Central memory CD8-positive, alpha-beta T cell (primary cell): ENCODE measurements at regions not wholly inside any gene's neighbourhood (a gene's known extent, or its start where the extent isn't known, plus 50 kb on each side); places are given as distances from the start of the nearest gene placed in this dataset.
"Not testable (repeated sequence)": the region's sequence is repeated elsewhere in the genome, so short reads cannot be mapped to it uniquely, and the experiment has no call there.

Source experiments
- ATAC-seq: fragments of 150-1000 bp; cut with Tn5 transposase; replicated peaks from 2 replicates; pipeline ENCODE4 v1.10.0; 2022; ENCODE audit warnings: mild to moderate bottlenecking, moderate FRiP score, moderate number of reproducible peaks; ENCODE audit not compliant: poor library complexity, severe bottlenecking; ENCODE audit errors: extremely low read depth
- DNase-seq, 2 donors: peaks; one replicate each; pipeline ENCODE4 v3.0.0; 2021; ENCODE audit warnings: low spot score in 2 of 2
- H3K27ac Mint-ChIP-seq: one replicate; pipeline ENCODE4 v1.8.0; 2022; ENCODE audit warnings: low read depth, mild to moderate bottlenecking, moderate library complexity, mixed read lengths
- H3K27me3 Mint-ChIP-seq: one replicate; pipeline ENCODE4 v1.8.0; 2022; ENCODE audit warnings: mixed read lengths
- H3K36me3 Mint-ChIP-seq: one replicate; pipeline ENCODE4 v1.8.0; 2022; ENCODE audit warnings: mild to moderate bottlenecking, moderate library complexity, mixed read lengths; ENCODE audit not compliant: insufficient read depth
- H3K4me1 Mint-ChIP-seq: one replicate; pipeline ENCODE4 v1.8.0; 2022; ENCODE audit warnings: mixed read lengths
- H3K4me3 Mint-ChIP-seq: one replicate; pipeline ENCODE4 v1.8.0; 2022; ENCODE audit warnings: mild to moderate bottlenecking, moderate library complexity, mixed read lengths
- H3K9me3 Mint-ChIP-seq: one replicate; pipeline ENCODE4 v1.8.0; 2022; ENCODE audit warnings: mixed read lengths

- Mint-ChIP-seq H3K27me3 (no peaks in the 10 kb centered on the region), H3K36me3 (no peaks in the 10 kb centered on the region), H3K4me3 (no peak overlapping the region), H3K27ac (no peak overlapping the region), H3K4me1 (no peaks in the 10 kb centered on the region), H3K9me3 (peaks cover 7% of the 10 kb centered on the region)
- DNase-seq, result no peak
- ATAC-seq, result no peak
These were observed 756.6 kb upstream of the ARPP21 start for GRCh38 chr3:34882764-34883163.

GRCh38 chr3:34884007-34884406, 755.3 kb upstream of the ARPP21 start:
- no peak overlapping the region for H3K27ac Mint-ChIP-seq
- no peak for ATAC-seq
- H3K9me3 Mint-ChIP-seq, result peaks cover 8% of the 10 kb centered on the region
- no peaks in the 10 kb centered on the region for H3K27me3 Mint-ChIP-seq
- H3K4me3 Mint-ChIP-seq, result no peak overlapping the region
- H3K36me3 Mint-ChIP-seq, result no peaks in the 10 kb centered on the region
- no peak for DNase-seq
- no peaks in the 10 kb centered on the region for H3K4me1 Mint-ChIP-seq

GRCh38 chr3:34886443-34886842, 752.9 kb upstream of the ARPP21 start:
- Mint-ChIP-seq H3K36me3 (no peaks in the 10 kb centered on the region), H3K4me1 (no peaks in the 10 kb centered on the region), H3K27me3 (no peaks in the 10 kb centered on the region), H3K9me3 (peaks cover 14% of the 10 kb centered on the region), H3K4me3 (no peak overlapping the region), H3K27ac (no peak overlapping the region)
- ATAC-seq (no peak), DNase-seq (no peak)

GRCh38 chr3:34889641-34890040, 749.7 kb upstream of the ARPP21 start:
- H3K9me3 Mint-ChIP-seq, result peaks cover 18% of the 10 kb centered on the region
- DNase-seq, result no peak
- H3K4me1 Mint-ChIP-seq, result no peaks in the 10 kb centered on the region
- H3K4me3 Mint-ChIP-seq, result no peak overlapping the region
- no peak overlapping the region for H3K27ac Mint-ChIP-seq
- H3K36me3 Mint-ChIP-seq, result no peaks in the 10 kb centered on the region
- H3K27me3 Mint-ChIP-seq, result no peaks in the 10 kb centered on the region
- no peak for ATAC-seq

GRCh38 chr3:34890247-34890646, 749.1 kb upstream of the ARPP21 start:
- H3K4me1 Mint-ChIP-seq, result no peaks in the 10 kb centered on the region
- no peak overlapping the region for H3K27ac Mint-ChIP-seq
- no peak for DNase-seq
- ATAC-seq, result no peak
- peaks cover 18% of the 10 kb centered on the region for H3K9me3 Mint-ChIP-seq
- H3K4me3 Mint-ChIP-seq, result no peak overlapping the region
- no peaks in the 10 kb centered on the region for H3K36me3 Mint-ChIP-seq
- no peaks in the 10 kb centered on the region for H3K27me3 Mint-ChIP-seq

- no peak for ATAC-seq
- no peak overlapping the region for H3K27ac Mint-ChIP-seq
- no peak for DNase-seq
- no peak overlapping the region for H3K4me3 Mint-ChIP-seq
- peaks cover 18% of the 10 kb centered on the region for H3K9me3 Mint-ChIP-seq
- no peaks in the 10 kb centered on the region for H3K36me3 Mint-ChIP-seq
- no peaks in the 10 kb centered on the region for H3K27me3 Mint-ChIP-seq
- H3K4me1 Mint-ChIP-seq, result no peaks in the 10 kb centered on the region
These were observed 747.4 kb upstream of the ARPP21 start for GRCh38 chr3:34891941-34892340.

GRCh38 chr3:34895841-34896240, 743.5 kb upstream of the ARPP21 start:
- DNase-seq (no peak), ATAC-seq (no peak)
- H3K36me3 Mint-ChIP-seq, result no peaks in the 10 kb centered on the region
- H3K9me3 Mint-ChIP-seq, result peaks cover 12% of the 10 kb centered on the region
- H3K27me3 Mint-ChIP-seq, result no peaks in the 10 kb centered on the region
- no peaks in the 10 kb centered on the region for H3K4me1 Mint-ChIP-seq
- H3K27ac Mint-ChIP-seq, result no peak overlapping the region
- no peak overlapping the region for H3K4me3 Mint-ChIP-seq

- not testable (repeated sequence) for ATAC-seq, H3K27me3 Mint-ChIP-seq, DNase-seq, H3K4me3 Mint-ChIP-seq, H3K4me1 Mint-ChIP-seq, H3K27ac Mint-ChIP-seq, H3K36me3 Mint-ChIP-seq
- peaks cover 10% of the 10 kb centered on the region for H3K9me3 Mint-ChIP-seq
These were observed 729.6 kb upstream of the ARPP21 start for GRCh38 chr3:34909679-34910078.

GRCh38 chr3:34919025-34919424, 720.3 kb upstream of the ARPP21 start:
- no peaks in the 10 kb centered on the region for H3K27me3 Mint-ChIP-seq
- ATAC-seq (no peak), DNase-seq (no peak)
- H3K9me3 Mint-ChIP-seq, result peaks cover 6% of the 10 kb centered on the region
- H3K4me3 Mint-ChIP-seq, result no peak overlapping the region
- H3K36me3 Mint-ChIP-seq, result no peaks in the 10 kb centered on the region
- H3K4me1 Mint-ChIP-seq, result no peaks in the 10 kb centered on the region
- H3K27ac Mint-ChIP-seq, result no peak overlapping the region

GRCh38 chr3:34920806-34921205, 718.5 kb upstream of the ARPP21 start:
- peaks cover 6% of the 10 kb centered on the region for H3K9me3 Mint-ChIP-seq
- no peaks in the 10 kb centered on the region for H3K36me3 Mint-ChIP-seq
- no peak overlapping the region for H3K27ac Mint-ChIP-seq
- no peaks in the 10 kb centered on the region for H3K4me1 Mint-ChIP-seq
- no peaks in the 10 kb centered on the region for H3K27me3 Mint-ChIP-seq
- DNase-seq, result no peak
- no peak for ATAC-seq
- no peak overlapping the region for H3K4me3 Mint-ChIP-seq

- Mint-ChIP-seq H3K9me3 (peaks cover 9% of the 10 kb centered on the region), H3K27me3 (no peaks in the 10 kb centered on the region), H3K27ac (no peak overlapping the region), H3K4me1 (no peaks in the 10 kb centered on the region), H3K4me3 (no peak overlapping the region), H3K36me3 (no peaks in the 10 kb centered on the region)
- ATAC-seq (no peak), DNase-seq (no peak)
These were observed 714.4 kb upstream of the ARPP21 start for GRCh38 chr3:34924961-34925360.

GRCh38 chr3:34925851-34926250, 713.5 kb upstream of the ARPP21 start:
- H3K27ac Mint-ChIP-seq, result no peak overlapping the region
- peaks cover 9% of the 10 kb centered on the region for H3K9me3 Mint-ChIP-seq
- ATAC-seq (no peak), DNase-seq (no peak)
- H3K4me1 Mint-ChIP-seq, result no peaks in the 10 kb centered on the region
- no peaks in the 10 kb centered on the region for H3K27me3 Mint-ChIP-seq
- no peak overlapping the region for H3K4me3 Mint-ChIP-seq
- no peaks in the 10 kb centered on the region for H3K36me3 Mint-ChIP-seq

GRCh38 chr3:34929036-34929435, 710.3 kb upstream of the ARPP21 start:
- Mint-ChIP-seq H3K27ac (no peak overlapping the region), H3K4me1 (no peaks in the 10 kb centered on the region), H3K27me3 (no peaks in the 10 kb centered on the region), H3K9me3 (peaks cover 17% of the 10 kb centered on the region), H3K36me3 (no peaks in the 10 kb centered on the region), H3K4me3 (no peak overlapping the region)
- DNase-seq (no peak), ATAC-seq (no peak)

GRCh38 chr3:34934660-34935059, 704.7 kb upstream of the ARPP21 start:
- no peaks in the 10 kb centered on the region for H3K36me3 Mint-ChIP-seq
- no peak overlapping the region for H3K27ac Mint-ChIP-seq
- no peaks in the 10 kb centered on the region for H3K27me3 Mint-ChIP-seq
- H3K4me3 Mint-ChIP-seq, result no peak overlapping the region
- ATAC-seq, result no peak
- no peaks in the 10 kb centered on the region for H3K4me1 Mint-ChIP-seq
- H3K9me3 Mint-ChIP-seq, result peaks cover 13% of the 10 kb centered on the region
- no peak for DNase-seq
